ENCODE measurements at regions not wholly inside any gene's neighbourhood (a gene's known extent, or its start where the extent isn't known, plus 50 kb on each side); places are given as distances from the start of the nearest gene placed in this dataset.

GRCh38 chr4:19776021-19776459 lies 475.7 kb upstream of the SLIT2 start:
- H3K9ac ChIP-seq (ENCODE audit: low read length), result no peak overlapping the region
- no peaks in the 10 kb centered on the region for H3K4me1 ChIP-seq (ENCODE audit: control insufficient read depth in 1 of 2, insufficient read depth in 2 of 2, low read length in 2 of 2)
- H3K27ac ChIP-seq (ENCODE audit: low read depth, low read length), result no peak overlapping the region
- H4K91ac ChIP-seq (ENCODE audit: low read depth, low read length), result no peak overlapping the region
- no peaks in the 10 kb centered on the region for H3K36me3 ChIP-seq (ENCODE audit: control insufficient read depth in 1 of 2, insufficient read depth in 2 of 2, low read length in 2 of 2)
- whole genome bisulfite sequencing (ENCODE audit: extremely low coverage, insufficient coverage, insufficient read length), result no CpG with 5 or more reads among the region's 10 CpGs
- no peak overlapping the region for H4K8ac ChIP-seq (ENCODE audit: low read depth, low read length)
- no peak overlapping the region for H2BK5ac ChIP-seq (ENCODE audit: low read depth, low read length, poor library complexity)
- H2BK120ac ChIP-seq (ENCODE audit: insufficient read depth, low read length, poor library complexity), result no peak overlapping the region
- no peaks in the 10 kb centered on the region for H3K79me1 ChIP-seq (ENCODE audit: low read length)
- H3K27me3 ChIP-seq (ENCODE audit: insufficient read depth, low read length), result no peaks in the 10 kb centered on the region
- no peak overlapping the region for H3K23ac ChIP-seq (ENCODE audit: low read length)
- no peak overlapping the region for H3K4me3 ChIP-seq (ENCODE audit: low read depth, low read length)
- H2AFZ ChIP-seq (ENCODE audit: insufficient read depth, low read length, poor library complexity), result no peak overlapping the region
- no peak overlapping the region for H3K18ac ChIP-seq (ENCODE audit: low read length)
- H2BK12ac ChIP-seq (ENCODE audit: low read length), result no peak overlapping the region
- H2AK5ac ChIP-seq (ENCODE audit: low read length), result no peak overlapping the region
- H3K9me3 ChIP-seq (ENCODE audit: insufficient read depth, low read depth, low read length), result no peaks in the 10 kb centered on the region
- no peak overlapping the region for H4K12ac ChIP-seq (ENCODE audit: low read depth, low read length)
- no peak overlapping the region for H3K4me2 ChIP-seq (ENCODE audit: low read length)
- H3K4ac ChIP-seq (ENCODE audit: low read depth, low read length), result no peak overlapping the region
- H3K79me2 ChIP-seq (ENCODE audit: control insufficient read depth, insufficient read depth, low read length, poor library complexity), result no peaks in the 10 kb centered on the region
- no peak overlapping the region for H3K14ac ChIP-seq (ENCODE audit: low read length)
- DNase-seq, result peak; percentile 46 to 70

- H4K91ac ChIP-seq (ENCODE audit: low read depth, low read length), result no peak overlapping the region
- no peak overlapping the region for H3K18ac ChIP-seq (ENCODE audit: low read length)
- no peaks in the 10 kb centered on the region for H3K9me3 ChIP-seq (ENCODE audit: insufficient read depth, low read depth, low read length)
- H2BK12ac ChIP-seq (ENCODE audit: low read length), result no peak overlapping the region
- H3K4me3 ChIP-seq (ENCODE audit: low read depth, low read length), result no peak overlapping the region
- no peaks in the 10 kb centered on the region for H3K4me1 ChIP-seq (ENCODE audit: control insufficient read depth in 1 of 2, insufficient read depth in 2 of 2, low read length in 2 of 2)
- H3K36me3 ChIP-seq (ENCODE audit: control insufficient read depth in 1 of 2, insufficient read depth in 2 of 2, low read length in 2 of 2), result no peaks in the 10 kb centered on the region
- no peak overlapping the region for H2BK120ac ChIP-seq (ENCODE audit: insufficient read depth, low read length, poor library complexity)
- H3K79me2 ChIP-seq (ENCODE audit: control insufficient read depth, insufficient read depth, low read length, poor library complexity), result no peaks in the 10 kb centered on the region
- no peak overlapping the region for H3K9ac ChIP-seq (ENCODE audit: low read length)
- no peak overlapping the region for H4K8ac ChIP-seq (ENCODE audit: low read depth, low read length)
- H3K79me1 ChIP-seq (ENCODE audit: low read length), result no peaks in the 10 kb centered on the region
- H3K23ac ChIP-seq (ENCODE audit: low read length), result no peak overlapping the region
- H3K4me2 ChIP-seq (ENCODE audit: low read length), result no peak overlapping the region
- no peak overlapping the region for H3K4ac ChIP-seq (ENCODE audit: low read depth, low read length)
- whole genome bisulfite sequencing (ENCODE audit: extremely low coverage, insufficient coverage, insufficient read length), result no CpG with 5 or more reads among the region's 2 CpGs
- no peak overlapping the region for H4K12ac ChIP-seq (ENCODE audit: low read depth, low read length)
- H3K14ac ChIP-seq (ENCODE audit: low read length), result no peak overlapping the region
- no peak overlapping the region for H3K27ac ChIP-seq (ENCODE audit: low read depth, low read length)
- no peak for DNase-seq
- H2BK5ac ChIP-seq (ENCODE audit: low read depth, low read length, poor library complexity), result no peak overlapping the region
- H3K27me3 ChIP-seq (ENCODE audit: insufficient read depth, low read length), result no peaks in the 10 kb centered on the region
- H2AFZ ChIP-seq (ENCODE audit: insufficient read depth, low read length, poor library complexity), result no peak overlapping the region
- H2AK5ac ChIP-seq (ENCODE audit: low read length), result no peak overlapping the region
Observed at GRCh38 chr4:19774690-19775256, 476.9 kb upstream of the SLIT2 start.

GRCh38 chr4:19772581-19772980 lies 479.1 kb upstream of the SLIT2 start:
- Histone ChIP-seq H3K9ac (ENCODE audit: low read length) (no peak overlapping the region), H2AK5ac (ENCODE audit: low read length) (no peak overlapping the region), H2BK120ac (ENCODE audit: insufficient read depth, low read length, poor library complexity) (no peak overlapping the region), H4K12ac (ENCODE audit: low read depth, low read length) (no peak overlapping the region), H2BK5ac (ENCODE audit: low read depth, low read length, poor library complexity) (no peak overlapping the region), H3K23ac (ENCODE audit: low read length) (no peak overlapping the region), H3K4ac (ENCODE audit: low read depth, low read length) (no peak overlapping the region), H3K4me1 (ENCODE audit: control insufficient read depth in 1 of 2, insufficient read depth in 2 of 2, low read length in 2 of 2) (no peaks in the 10 kb centered on the region), H3K9me3 (ENCODE audit: insufficient read depth, low read depth, low read length) (no peaks in the 10 kb centered on the region), H3K36me3 (ENCODE audit: control insufficient read depth in 1 of 2, insufficient read depth in 2 of 2, low read length in 2 of 2) (no peaks in the 10 kb centered on the region), H4K91ac (ENCODE audit: low read depth, low read length) (no peak overlapping the region), H3K27ac (ENCODE audit: low read depth, low read length) (no peak overlapping the region), H3K18ac (ENCODE audit: low read length) (no peak overlapping the region), H3K4me3 (ENCODE audit: low read depth, low read length) (no peak overlapping the region), H2BK12ac (ENCODE audit: low read length) (no peak overlapping the region), H3K14ac (ENCODE audit: low read length) (no peak overlapping the region), H3K27me3 (ENCODE audit: insufficient read depth, low read length) (no peaks in the 10 kb centered on the region), H3K79me1 (ENCODE audit: low read length) (no peaks in the 10 kb centered on the region), H4K8ac (ENCODE audit: low read depth, low read length) (no peak overlapping the region), H3K4me2 (ENCODE audit: low read length) (no peak overlapping the region), H3K79me2 (ENCODE audit: control insufficient read depth, insufficient read depth, low read length, poor library complexity) (no peaks in the 10 kb centered on the region), H2AFZ (ENCODE audit: insufficient read depth, low read length, poor library complexity) (no peak overlapping the region)
- WGBS (ENCODE audit: extremely low coverage, insufficient coverage, insufficient read length), result no CpG with 5 or more reads among the region's 1 CpG
- no peak for DNase-seq

DNA sequence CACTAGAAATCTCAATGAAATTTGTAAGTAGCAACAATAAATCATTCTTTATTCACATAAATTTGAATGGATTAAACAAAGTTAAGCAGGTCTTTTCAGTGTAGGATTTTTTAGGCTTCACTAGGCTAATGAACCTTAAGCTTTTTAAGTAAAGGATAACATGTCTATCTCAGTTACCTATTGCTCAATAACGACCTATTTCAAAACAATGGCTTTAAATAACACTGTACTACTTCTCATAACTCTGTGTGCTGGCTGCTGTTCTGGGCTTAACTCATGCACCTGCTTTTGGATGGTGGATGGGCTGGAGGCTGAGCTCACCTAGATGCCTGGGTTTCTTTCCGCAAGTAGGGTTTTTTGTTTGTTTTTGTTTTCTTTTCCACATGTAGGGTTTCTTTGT lies 495.0 kb upstream of the SLIT2 start:
- Histone ChIP-seq H2AFZ (ENCODE audit: insufficient read depth, low read length, poor library complexity) (no peak overlapping the region), H3K79me1 (ENCODE audit: low read length) (no peaks in the 10 kb centered on the region), H4K12ac (ENCODE audit: low read depth, low read length) (no peak overlapping the region), H2BK120ac (ENCODE audit: insufficient read depth, low read length, poor library complexity) (no peak overlapping the region), H4K8ac (ENCODE audit: low read depth, low read length) (no peak overlapping the region), H3K4ac (ENCODE audit: low read depth, low read length) (no peak overlapping the region), H3K27ac (ENCODE audit: low read depth, low read length) (no peak overlapping the region), H3K36me3 (ENCODE audit: control insufficient read depth in 1 of 2, insufficient read depth in 2 of 2, low read length in 2 of 2) (no peaks in the 10 kb centered on the region), H3K9me3 (ENCODE audit: insufficient read depth, low read depth, low read length) (no peaks in the 10 kb centered on the region), H3K27me3 (ENCODE audit: insufficient read depth, low read length) (no peaks in the 10 kb centered on the region), H3K23ac (ENCODE audit: low read length) (no peak overlapping the region), H3K18ac (ENCODE audit: low read length) (no peak overlapping the region), H3K9ac (ENCODE audit: low read length) (no peak overlapping the region), H3K4me2 (ENCODE audit: low read length) (no peak overlapping the region), H3K4me1 (ENCODE audit: control insufficient read depth in 1 of 2, insufficient read depth in 2 of 2, low read length in 2 of 2) (no peaks in the 10 kb centered on the region), H4K91ac (ENCODE audit: low read depth, low read length) (no peak overlapping the region), H2AK5ac (ENCODE audit: low read length) (no peak overlapping the region), H2BK5ac (ENCODE audit: low read depth, low read length, poor library complexity) (no peak overlapping the region), H3K14ac (ENCODE audit: low read length) (no peak overlapping the region), H3K79me2 (ENCODE audit: control insufficient read depth, insufficient read depth, low read length, poor library complexity) (no peaks in the 10 kb centered on the region), H2BK12ac (ENCODE audit: low read length) (no peak overlapping the region), H3K4me3 (ENCODE audit: low read depth, low read length) (no peak overlapping the region)
- DNase-seq, result no peak
- WGBS (ENCODE audit: extremely low coverage, insufficient coverage, insufficient read length), result no CpG with 5 or more reads among the region's 2 CpGs
